ENCODE measurements at regions not wholly inside any gene's neighbourhood (a gene's known extent, or its start where the extent isn't known, plus 50 kb on each side); places are given as distances from the start of the nearest gene placed in this dataset.
"Not testable (repeated sequence)": the region's sequence is repeated elsewhere in the genome, so short reads cannot be mapped to it uniquely, and the experiment has no call there.

- DNase-seq: no peak
Measured at GRCh38 chr5:69007163-69007562, 86.7 kb upstream of the SLC30A5 start.

- DNase-seq: peak; percentile 56
Measured at GRCh38 chr5:69007726-69008368, 86.0 kb upstream of the SLC30A5 start.

GRCh38 chr5:69010476-69010875 lies 83.3 kb upstream of the SLC30A5 start:
- no peak for DNase-seq

- DNase-seq: no peak
Measured at GRCh38 chr5:69011910-69012309, 81.9 kb upstream of the SLC30A5 start.

- DNase-seq: no peak
Measured at GRCh38 chr5:69013481-69013880, 80.3 kb upstream of the SLC30A5 start.

GRCh38 chr5:69014007-69014406 lies 79.8 kb upstream of the SLC30A5 start:
- not testable (repeated sequence) for DNase-seq

GRCh38 chr5:69019668-69020375 lies 74.0 kb upstream of the SLC30A5 start:
- no peak for DNase-seq

- DNase-seq: no peak
Measured at GRCh38 chr5:69024241-69024651, 69.6 kb upstream of the SLC30A5 start.

- DNase-seq: no peak
Measured at GRCh38 chr5:69029292-69029691, 64.5 kb upstream of the SLC30A5 start.

- no peak for DNase-seq
Measured at GRCh38 chr5:69030358-69031062, 63.3 kb upstream of the SLC30A5 start.

GRCh38 chr5:69032009-69032408 lies 61.8 kb upstream of the SLC30A5 start:
- no peak for DNase-seq

- no peak for DNase-seq
Measured at GRCh38 chr5:69033690-69034089, 60.1 kb upstream of the SLC30A5 start.

- no peak for DNase-seq
Measured at GRCh38 chr5:69034898-69035297, 58.9 kb upstream of the SLC30A5 start.

- no peak for DNase-seq
Measured at GRCh38 chr5:69035665-69036064, 58.1 kb upstream of the SLC30A5 start.

- DNase-seq: no peak
Measured at GRCh38 chr5:69038539-69038938, 55.3 kb upstream of the SLC30A5 start.

- no peak for DNase-seq
Measured at GRCh38 chr5:69039829-69040228, 54.0 kb upstream of the SLC30A5 start.

GRCh38 chr5:69042500-69042899 lies 51.3 kb upstream of the SLC30A5 start:
- no peak for DNase-seq

GRCh38 chr5:69042915-69043654 lies 50.7 kb upstream of the SLC30A5 start:
- DNase-seq: peak; percentile 65

GRCh38 chr5:69043655-69043996 lies 50.2 kb upstream of the SLC30A5 start:
- DNase-seq: no peak
